ENCODE measurements at regions not wholly inside any gene's neighbourhood (a gene's known extent, or its start where the extent isn't known, plus 50 kb on each side); places are given as distances from the start of the nearest gene placed in this dataset.
"Not testable (repeated sequence)": the region's sequence is repeated elsewhere in the genome, so short reads cannot be mapped to it uniquely, and the experiment has no call there.

GRCh38 chr7:156360835-156361234 lies 279.7 kb upstream of the RNF32 start:
- DNase-seq (ENCODE audit: low read depth) = no peak
- H3K4me3 ChIP-seq (ENCODE audit: control insufficient read depth, low read depth, low read length) = no peak overlapping the region
- TF ChIP-seq CTCF (conservative IDR thresholded peaks at IDR 0.05; ENCODE audit: control insufficient read depth, insufficient read depth, low read depth, low read length) = no peak

- DNase-seq (ENCODE audit: low read depth) = no peak
- TF ChIP-seq CTCF (conservative IDR thresholded peaks at IDR 0.05; ENCODE audit: control insufficient read depth, insufficient read depth, low read depth, low read length) = no peak
- H3K4me3 ChIP-seq (ENCODE audit: control insufficient read depth, low read depth, low read length) = no peak overlapping the region
Observed at GRCh38 chr7:156356551-156356950, 284.0 kb upstream of the RNF32 start.

- no peak for DNase-seq (ENCODE audit: low read depth)
- no peak overlapping the region for H3K4me3 ChIP-seq (ENCODE audit: control insufficient read depth, low read depth, low read length)
- TF ChIP-seq CTCF (conservative IDR thresholded peaks at IDR 0.05; ENCODE audit: control insufficient read depth, insufficient read depth, low read depth, low read length) = no peak
Observed at GRCh38 chr7:156353352-156353751, 287.2 kb upstream of the RNF32 start.

- not testable (repeated sequence) for H3K4me3 ChIP-seq (ENCODE audit: control insufficient read depth, low read depth, low read length); DNase-seq (ENCODE audit: low read depth)
Observed at GRCh38 chr7:156347703-156348248, 292.8 kb upstream of the RNF32 start.

- TF ChIP-seq CTCF (conservative IDR thresholded peaks at IDR 0.05; ENCODE audit: control insufficient read depth, insufficient read depth, low read depth, low read length) = no peak
- DNase-seq (ENCODE audit: low read depth) = no peak
Observed at GRCh38 chr7:156347132-156347531, 293.4 kb upstream of the RNF32 start.

GRCh38 chr7:156344595-156344994 lies 296.0 kb upstream of the RNF32 start:
- no peak overlapping the region for H3K4me3 ChIP-seq (ENCODE audit: control insufficient read depth, low read depth, low read length)
- no peak for DNase-seq (ENCODE audit: low read depth)
- no peak for TF ChIP-seq CTCF (conservative IDR thresholded peaks at IDR 0.05; ENCODE audit: control insufficient read depth, insufficient read depth, low read depth, low read length)

More at GRCh38 chr7:156347132-156347531, 293.4 kb upstream of the RNF32 start:
- H3K4me3 ChIP-seq (ENCODE audit: control insufficient read depth, low read depth, low read length) = no peak overlapping the region

GRCh38 chr7:156334636-156335035 lies 305.9 kb upstream of the RNF32 start:
- no peak overlapping the region for H3K4me3 ChIP-seq (ENCODE audit: control insufficient read depth, low read depth, low read length)
- no peak for TF ChIP-seq CTCF (conservative IDR thresholded peaks at IDR 0.05; ENCODE audit: control insufficient read depth, insufficient read depth, low read depth, low read length)
- no peak for DNase-seq (ENCODE audit: low read depth)
